ENCODE measurements at regions not wholly inside any gene's neighbourhood (a gene's known extent, or its start where the extent isn't known, plus 50 kb on each side); places are given as distances from the start of the nearest gene placed in this dataset.
A peak's percentile ranks its signal among the peaks of the same experiment; 100 is the strongest.

- DNase-seq = no peak
Measured at GRCh38 chr16:74094514-74094913, 202.1 kb upstream of the PSMD7 start.

- DNase-seq = no peak
Measured at GRCh38 chr16:74092336-74092735, 204.3 kb upstream of the PSMD7 start.

- no peak for DNase-seq
Measured at GRCh38 chr16:74090871-74091270, 205.7 kb upstream of the PSMD7 start.

GRCh38 chr16:74083541-74083940 is 213.1 kb upstream of the PSMD7 start:
- no peak for DNase-seq

GRCh38 chr16:74080311-74080710 is 216.3 kb upstream of the PSMD7 start:
- DNase-seq = no peak

GRCh38 chr16:74079232-74079586 is 217.4 kb upstream of the PSMD7 start:
- DNase-seq = no peak

GRCh38 chr16:74078511-74079231 is 217.9 kb upstream of the PSMD7 start:
- no peak for DNase-seq

GRCh38 chr16:74076568-74076967 is 220.0 kb upstream of the PSMD7 start:
- DNase-seq = no peak

GRCh38 chr16:74075393-74075792 is 221.2 kb upstream of the PSMD7 start:
- DNase-seq = no peak

- no peak for DNase-seq
Measured at GRCh38 chr16:74073456-74073855, 223.2 kb upstream of the PSMD7 start.

- DNase-seq = no peak
Measured at GRCh38 chr16:74071996-74072535, 224.5 kb upstream of the PSMD7 start.

GRCh38 chr16:74070237-74070636 is 226.4 kb upstream of the PSMD7 start:
- no peak for DNase-seq

GRCh38 chr16:74064120-74064735 is 232.4 kb upstream of the PSMD7 start:
- DNase-seq = peak; percentile 20

GRCh38 chr16:74053826-74054225 is 242.8 kb upstream of the PSMD7 start:
- no peak for DNase-seq

- no peak for DNase-seq
Measured at GRCh38 chr16:74053312-74053711, 243.3 kb upstream of the PSMD7 start.

GRCh38 chr16:74052016-74052415 is 244.6 kb upstream of the PSMD7 start:
- no peak for DNase-seq

GRCh38 chr16:74049027-74049426 is 247.6 kb upstream of the PSMD7 start:
- DNase-seq = no peak

GRCh38 chr16:74046524-74046923 is 250.1 kb upstream of the PSMD7 start:
- DNase-seq = no peak

- no peak for DNase-seq
Measured at GRCh38 chr16:74045513-74045912, 251.1 kb upstream of the PSMD7 start.

GRCh38 chr16:74035816-74036215 is 260.8 kb upstream of the PSMD7 start:
- no peak for DNase-seq

- peak; percentile 28 for DNase-seq
Measured at GRCh38 chr16:74034862-74035261, 261.8 kb upstream of the PSMD7 start.

GRCh38 chr16:74034200-74034599 is 262.4 kb upstream of the PSMD7 start:
- no peak for DNase-seq

GRCh38 chr16:74033441-74033995 is 263.1 kb upstream of the PSMD7 start:
- no peak for DNase-seq

GRCh38 chr16:74031551-74031950 is 265.1 kb upstream of the PSMD7 start:
- no peak for DNase-seq

Measured in NCI-H1436 (cell line).